Adrenal gland (tissue), 5 donors: ENCODE measurements at regions not wholly inside any gene's neighbourhood (a gene's known extent, or its start where the extent isn't known, plus 50 kb on each side); places are given as distances from the start of the nearest gene placed in this dataset.

Experiments used
- POLR2A ChIP-seq, 2 donors: fragments of 450-650 bp; IDR thresholded peaks; one replicate each; pipeline ENCODE4 v1.6.1; 2017; ENCODE audit warnings: antibody characterized with exemption in 2 of 2, mild to moderate bottlenecking in 2 of 2, moderate library complexity in 1 of 2
- TF ChIP-seq, protein P1 (sequence below), 6 experiments: fragments of 450-650 bp in 4 of 6; fragments of 200-600 bp in 2 of 6; sonication (generic) in 1 of 6; IDR thresholded peaks; 1 replicate in 5 of 6; 2 replicates in 1 of 6; pipeline versions ENCODE4 v1.5.1 to v1.8.0; 2016 to 2021; ENCODE audit warnings: antibody characterized with exemption in 6 of 6, mild to moderate bottlenecking in 2 of 6, moderate library complexity in 1 of 6
- donor health status: DM: no; HTN: no; CAD: no.

DNA sequence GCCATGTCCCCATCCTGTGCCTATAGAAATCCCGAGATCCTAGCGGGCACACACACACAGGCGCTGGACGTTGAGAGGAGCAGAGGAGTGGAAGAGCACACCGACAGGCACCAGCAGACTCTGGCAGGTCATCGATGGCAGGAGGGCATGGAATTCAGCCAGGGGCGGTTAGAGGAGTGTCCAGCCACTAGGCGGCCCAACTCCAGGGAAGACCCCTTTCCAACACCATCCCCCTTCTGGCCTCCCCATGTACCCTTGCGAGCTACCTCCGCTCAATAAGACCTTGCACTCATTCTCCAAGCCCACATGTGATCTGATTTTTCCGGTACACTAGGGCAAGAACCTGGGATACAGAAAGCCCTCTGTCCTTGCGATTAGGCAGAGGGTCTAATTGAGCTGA lies 356.0 kb upstream of the DPP6 start:
- TF ChIP-seq, protein P1, sequence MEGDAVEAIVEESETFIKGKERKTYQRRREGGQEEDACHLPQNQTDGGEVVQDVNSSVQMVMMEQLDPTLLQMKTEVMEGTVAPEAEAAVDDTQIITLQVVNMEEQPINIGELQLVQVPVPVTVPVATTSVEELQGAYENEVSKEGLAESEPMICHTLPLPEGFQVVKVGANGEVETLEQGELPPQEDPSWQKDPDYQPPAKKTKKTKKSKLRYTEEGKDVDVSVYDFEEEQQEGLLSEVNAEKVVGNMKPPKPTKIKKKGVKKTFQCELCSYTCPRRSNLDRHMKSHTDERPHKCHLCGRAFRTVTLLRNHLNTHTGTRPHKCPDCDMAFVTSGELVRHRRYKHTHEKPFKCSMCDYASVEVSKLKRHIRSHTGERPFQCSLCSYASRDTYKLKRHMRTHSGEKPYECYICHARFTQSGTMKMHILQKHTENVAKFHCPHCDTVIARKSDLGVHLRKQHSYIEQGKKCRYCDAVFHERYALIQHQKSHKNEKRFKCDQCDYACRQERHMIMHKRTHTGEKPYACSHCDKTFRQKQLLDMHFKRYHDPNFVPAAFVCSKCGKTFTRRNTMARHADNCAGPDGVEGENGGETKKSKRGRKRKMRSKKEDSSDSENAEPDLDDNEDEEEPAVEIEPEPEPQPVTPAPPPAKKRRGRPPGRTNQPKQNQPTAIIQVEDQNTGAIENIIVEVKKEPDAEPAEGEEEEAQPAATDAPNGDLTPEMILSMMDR (IDR thresholded peaks at IDR 0.05), result no peak
- no peak for TF ChIP-seq POLR2A (IDR thresholded peaks at IDR 0.05)
